ENCODE measurements at regions not wholly inside any gene's neighbourhood (a gene's known extent, or its start where the extent isn't known, plus 50 kb on each side); places are given as distances from the start of the nearest gene placed in this dataset.

GRCh38 chr5:135644816-135645215 is 66.0 kb upstream of the CXCL14 start:
- Histone ChIP-seq H3K27me3 (ENCODE audit: control insufficient read depth in 3 of 3, insufficient read depth in 3 of 3, low read depth in 1 of 3, low read length in 3 of 3) (no peaks in the 10 kb centered on the region), H2AFZ (ENCODE audit: low read length) (no peak overlapping the region), H2BK15ac (ENCODE audit: low read length) (no peak overlapping the region), H2AK5ac (ENCODE audit: low read depth, low read length) (no peak overlapping the region), H3K18ac (ENCODE audit: low read length) (no peak overlapping the region), H3K14ac (ENCODE audit: low read length) (no peak overlapping the region), H2BK5ac (ENCODE audit: low read length) (no peak overlapping the region), H2BK120ac (ENCODE audit: low read depth, low read length) (no peak overlapping the region), H3K79me1 (ENCODE audit: low read depth, low read length) (no peaks in the 10 kb centered on the region), H4K91ac (ENCODE audit: low read depth, low read length, poor library complexity) (no peak overlapping the region), H4K8ac (ENCODE audit: low read depth, low read length) (no peak overlapping the region), H3K9me3 (replicated peaks in 1 of 2; ENCODE audit: control insufficient read depth in 2 of 2, insufficient read depth in 1 of 2, low read depth in 1 of 2, low read length in 2 of 2) (no peaks in the 10 kb centered on the region), H3K4ac (ENCODE audit: low read length) (no peak overlapping the region), H3K36me3 (replicated peaks in 1 of 2; ENCODE audit: control insufficient read depth in 2 of 2, insufficient read depth in 2 of 2, low read length in 2 of 2) (no peaks in the 10 kb centered on the region), H2BK12ac (ENCODE audit: low read length) (no peak overlapping the region), H3K9ac (ENCODE audit: low read depth, low read length, poor library complexity) (no peak overlapping the region), H3K27ac (replicated peaks; ENCODE audit: low read length) (no peak overlapping the region), H3K4me1 (ENCODE audit: control insufficient read depth in 2 of 2, insufficient read depth in 1 of 2, low read depth in 1 of 2, low read length in 2 of 2) (no peaks in the 10 kb centered on the region), H3K23ac (ENCODE audit: low read depth, low read length, poor library complexity) (no peak overlapping the region), H3K4me2 (ENCODE audit: insufficient read depth, low read length, poor library complexity, severe bottlenecking) (no peak overlapping the region), H3K4me3 (ENCODE audit: low read length in 2 of 2) (no peak overlapping the region)
- no CpG with 5 or more reads among the region's 6 CpGs for WGBS, 2 donors (ENCODE audit: extremely low coverage in 2 of 2, insufficient read length in 2 of 2, insufficient replicate concordance in 1 of 2)
- no peak for DNase-seq (ENCODE audit: low spot score)

DNA sequence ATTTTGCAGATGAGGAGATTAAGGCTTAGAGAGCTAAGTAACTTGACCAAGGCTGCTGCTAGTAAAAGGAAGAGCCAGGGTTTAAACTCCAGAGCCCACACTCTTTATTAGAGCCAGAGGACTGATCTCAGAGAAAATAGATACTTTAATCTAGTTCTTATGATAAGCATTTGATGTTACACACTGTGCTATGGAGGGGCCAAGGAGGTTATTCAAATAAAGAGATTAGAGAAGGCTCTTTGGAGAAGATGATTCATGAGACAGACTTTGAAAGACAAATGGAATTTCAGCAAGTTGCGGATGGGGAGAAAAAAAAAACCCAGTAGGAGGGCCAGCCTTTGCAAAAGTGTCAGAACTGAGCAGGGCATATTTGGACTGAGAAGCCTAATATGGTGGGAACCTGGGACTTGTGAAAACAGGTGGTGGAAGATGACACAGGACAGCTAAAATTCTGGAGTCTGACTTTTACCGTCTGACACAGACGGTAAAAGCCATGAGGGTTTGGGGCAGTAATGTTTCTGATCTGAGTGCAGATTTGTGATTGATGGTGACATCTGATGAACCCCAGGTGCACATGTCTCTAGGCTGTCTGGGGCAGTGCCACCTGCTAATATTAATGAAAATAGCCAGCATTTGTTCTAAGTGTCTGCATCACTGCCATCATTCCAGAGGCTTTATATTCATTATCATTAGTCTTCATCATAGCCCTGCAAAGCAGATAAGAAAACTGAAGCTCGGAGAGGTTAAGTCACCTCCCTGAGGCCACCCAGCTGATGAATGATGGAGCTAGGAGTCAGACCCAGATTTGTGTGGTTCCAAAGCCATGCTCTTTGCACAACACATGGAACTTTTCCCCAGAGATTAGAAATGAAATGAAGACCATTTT is 65.3 kb upstream of the CXCL14 start:
- Histone ChIP-seq H2AFZ (ENCODE audit: low read length) (no peak overlapping the region), H4K8ac (ENCODE audit: low read depth, low read length) (no peak overlapping the region), H2BK15ac (ENCODE audit: low read length) (no peak overlapping the region), H2AK5ac (ENCODE audit: low read depth, low read length) (no peak overlapping the region), H3K36me3 (replicated peaks in 1 of 2; ENCODE audit: control insufficient read depth in 2 of 2, insufficient read depth in 2 of 2, low read length in 2 of 2) (no peaks in the 10 kb centered on the region), H3K4me1 (ENCODE audit: control insufficient read depth in 2 of 2, insufficient read depth in 1 of 2, low read depth in 1 of 2, low read length in 2 of 2) (no peaks in the 10 kb centered on the region), H3K27ac (replicated peaks; ENCODE audit: low read length) (no peak overlapping the region), H3K14ac (ENCODE audit: low read length) (no peak overlapping the region), H3K4me3 (ENCODE audit: low read length in 2 of 2) (no peak overlapping the region), H4K91ac (ENCODE audit: low read depth, low read length, poor library complexity) (no peak overlapping the region), H3K9me3 (replicated peaks in 1 of 2; ENCODE audit: control insufficient read depth in 2 of 2, insufficient read depth in 1 of 2, low read depth in 1 of 2, low read length in 2 of 2) (no peaks in the 10 kb centered on the region), H3K18ac (ENCODE audit: low read length) (no peak overlapping the region), H2BK5ac (ENCODE audit: low read length) (no peak overlapping the region), H2BK12ac (ENCODE audit: low read length) (no peak overlapping the region), H2BK120ac (ENCODE audit: low read depth, low read length) (no peak overlapping the region), H3K79me1 (ENCODE audit: low read depth, low read length) (no peaks in the 10 kb centered on the region), H3K4ac (ENCODE audit: low read length) (no peak overlapping the region), H3K27me3 (ENCODE audit: control insufficient read depth in 3 of 3, insufficient read depth in 3 of 3, low read depth in 1 of 3, low read length in 3 of 3) (no peaks in the 10 kb centered on the region), H3K9ac (ENCODE audit: low read depth, low read length, poor library complexity) (no peak overlapping the region), H3K4me2 (ENCODE audit: insufficient read depth, low read length, poor library complexity, severe bottlenecking) (no peak overlapping the region), H3K23ac (ENCODE audit: low read depth, low read length, poor library complexity) (no peak overlapping the region)
- no CpG with 5 or more reads among the region's 4 CpGs for WGBS, 2 donors (ENCODE audit: extremely low coverage in 2 of 2, insufficient read length in 2 of 2, insufficient replicate concordance in 1 of 2)
- no peak for DNase-seq (ENCODE audit: low spot score)

DNA sequence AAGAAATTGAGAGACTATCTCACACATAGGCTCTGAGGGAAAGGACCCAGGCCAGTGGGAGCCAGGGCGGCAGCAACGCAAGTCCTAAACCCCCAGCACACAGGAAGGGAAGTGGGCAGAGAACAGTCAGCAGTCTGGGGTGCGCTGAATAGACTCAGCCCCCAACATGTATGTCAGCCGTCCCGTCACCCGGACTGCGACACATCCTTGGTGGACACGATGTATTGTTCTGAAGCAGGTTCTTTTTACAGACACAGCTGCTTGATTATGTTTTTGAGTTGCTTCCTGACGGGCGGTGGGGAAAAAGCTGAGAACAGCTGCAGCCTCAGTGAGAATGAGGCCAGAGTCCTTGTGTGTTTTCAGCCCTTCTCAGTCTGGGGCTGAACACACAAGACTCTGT is 64.1 kb upstream of the CXCL14 start:
- no CpG with 5 or more reads among the region's 10 CpGs for WGBS, 2 donors (ENCODE audit: extremely low coverage in 2 of 2, insufficient read length in 2 of 2, insufficient replicate concordance in 1 of 2)
- H3K36me3 ChIP-seq (replicated peaks in 1 of 2; ENCODE audit: control insufficient read depth in 2 of 2, insufficient read depth in 2 of 2, low read length in 2 of 2), result no peaks in the 10 kb centered on the region
- no peak overlapping the region for H3K14ac ChIP-seq (ENCODE audit: low read length)
- no peaks in the 10 kb centered on the region for H3K4me1 ChIP-seq (ENCODE audit: control insufficient read depth in 2 of 2, insufficient read depth in 1 of 2, low read depth in 1 of 2, low read length in 2 of 2)
- DNase-seq (ENCODE audit: low spot score), result no peak
- no peak overlapping the region for H3K27ac ChIP-seq (replicated peaks; ENCODE audit: low read length)
- no peak overlapping the region for H3K23ac ChIP-seq (ENCODE audit: low read depth, low read length, poor library complexity)
- no peak overlapping the region for H2AFZ ChIP-seq (ENCODE audit: low read length)
- no peak overlapping the region for H3K9ac ChIP-seq (ENCODE audit: low read depth, low read length, poor library complexity)
- H3K4me2 ChIP-seq (ENCODE audit: insufficient read depth, low read length, poor library complexity, severe bottlenecking), result no peak overlapping the region
- no peak overlapping the region for H2AK5ac ChIP-seq (ENCODE audit: low read depth, low read length)
- no peak overlapping the region for H2BK12ac ChIP-seq (ENCODE audit: low read length)
- no peak overlapping the region for H2BK5ac ChIP-seq (ENCODE audit: low read length)
- H4K8ac ChIP-seq (ENCODE audit: low read depth, low read length), result no peak overlapping the region
- H3K9me3 ChIP-seq (replicated peaks in 1 of 2; ENCODE audit: control insufficient read depth in 2 of 2, insufficient read depth in 1 of 2, low read depth in 1 of 2, low read length in 2 of 2), result no peaks in the 10 kb centered on the region
- H3K18ac ChIP-seq (ENCODE audit: low read length), result no peak overlapping the region
- H3K27me3 ChIP-seq (ENCODE audit: control insufficient read depth in 3 of 3, insufficient read depth in 3 of 3, low read depth in 1 of 3, low read length in 3 of 3), result no peaks in the 10 kb centered on the region
- no peak overlapping the region for H3K4ac ChIP-seq (ENCODE audit: low read length)
- H2BK15ac ChIP-seq (ENCODE audit: low read length), result no peak overlapping the region
- H3K4me3 ChIP-seq (ENCODE audit: low read length in 2 of 2), result no peak overlapping the region
- no peaks in the 10 kb centered on the region for H3K79me1 ChIP-seq (ENCODE audit: low read depth, low read length)
- H4K91ac ChIP-seq (ENCODE audit: low read depth, low read length, poor library complexity), result no peak overlapping the region
- no peak overlapping the region for H2BK120ac ChIP-seq (ENCODE audit: low read depth, low read length)

GRCh38 chr5:135642488-135642870 is 63.7 kb upstream of the CXCL14 start:
- H3K36me3 ChIP-seq (replicated peaks in 1 of 2; ENCODE audit: control insufficient read depth in 2 of 2, insufficient read depth in 2 of 2, low read length in 2 of 2), result no peaks in the 10 kb centered on the region
- H2BK12ac ChIP-seq (ENCODE audit: low read length), result no peak overlapping the region
- no peak overlapping the region for H2AK5ac ChIP-seq (ENCODE audit: low read depth, low read length)
- no peak overlapping the region for H2AFZ ChIP-seq (ENCODE audit: low read length)
- no peak overlapping the region for H3K18ac ChIP-seq (ENCODE audit: low read length)
- no peak overlapping the region for H3K9ac ChIP-seq (ENCODE audit: low read depth, low read length, poor library complexity)
- H3K4ac ChIP-seq (ENCODE audit: low read length), result no peak overlapping the region
- peaks cover 0 to 4% (median 0%) of the 10 kb centered on the region in 3 experiments for H3K27me3 ChIP-seq (ENCODE audit: control insufficient read depth in 3 of 3, insufficient read depth in 3 of 3, low read depth in 1 of 3, low read length in 3 of 3)
- WGBS, 2 donors (ENCODE audit: extremely low coverage in 2 of 2, insufficient read length in 2 of 2, insufficient replicate concordance in 1 of 2), result no CpG with 5 or more reads among the region's 3 CpGs
- no peaks in the 10 kb centered on the region for H3K79me1 ChIP-seq (ENCODE audit: low read depth, low read length)
- no peak overlapping the region for H2BK5ac ChIP-seq (ENCODE audit: low read length)
- no peak overlapping the region for H3K14ac ChIP-seq (ENCODE audit: low read length)
- H3K4me1 ChIP-seq (ENCODE audit: control insufficient read depth in 2 of 2, insufficient read depth in 1 of 2, low read depth in 1 of 2, low read length in 2 of 2), result no peaks in the 10 kb centered on the region
- H3K9me3 ChIP-seq (replicated peaks in 1 of 2; ENCODE audit: control insufficient read depth in 2 of 2, insufficient read depth in 1 of 2, low read depth in 1 of 2, low read length in 2 of 2), result no peaks in the 10 kb centered on the region
- no peak for DNase-seq (ENCODE audit: low spot score)
- H3K27ac ChIP-seq (replicated peaks; ENCODE audit: low read length), result no peak overlapping the region
- no peak overlapping the region for H3K23ac ChIP-seq (ENCODE audit: low read depth, low read length, poor library complexity)
- no peak overlapping the region for H4K91ac ChIP-seq (ENCODE audit: low read depth, low read length, poor library complexity)
- H4K8ac ChIP-seq (ENCODE audit: low read depth, low read length), result no peak overlapping the region
- H2BK15ac ChIP-seq (ENCODE audit: low read length), result no peak overlapping the region
- H3K4me3 ChIP-seq (ENCODE audit: low read length in 2 of 2), result no peak overlapping the region
- H3K4me2 ChIP-seq (ENCODE audit: insufficient read depth, low read length, poor library complexity, severe bottlenecking), result no peak overlapping the region
- H2BK120ac ChIP-seq (ENCODE audit: low read depth, low read length), result no peak overlapping the region

Data from neuronal stem cell (in vitro differentiated cells).